Stimulated activated CD4-positive, alpha-beta T cell treated with anti-CD3 and anti-CD28 coated beads, Interleukin-12 subunit alpha, Interleukin-12 subunit beta, amount 100 ng/mL, for 48 hours (primary cell): ENCODE measurements at regions not wholly inside any gene's neighbourhood (a gene's known extent, or its start where the extent isn't known, plus 50 kb on each side); places are given as distances from the start of the nearest gene placed in this dataset.

Source experiments
- DNase-seq, 3 donors: peaks; one replicate each; pipeline ENCODE4 v3.0.0-alpha.2; 2020; ENCODE audit warnings: low read depth in 2 of 3, low spot score in 1 of 3

GRCh38 chr18:38330573-38330972 is 765.0 kb upstream of the CELF4 start:
- no peak for DNase-seq

DNA sequence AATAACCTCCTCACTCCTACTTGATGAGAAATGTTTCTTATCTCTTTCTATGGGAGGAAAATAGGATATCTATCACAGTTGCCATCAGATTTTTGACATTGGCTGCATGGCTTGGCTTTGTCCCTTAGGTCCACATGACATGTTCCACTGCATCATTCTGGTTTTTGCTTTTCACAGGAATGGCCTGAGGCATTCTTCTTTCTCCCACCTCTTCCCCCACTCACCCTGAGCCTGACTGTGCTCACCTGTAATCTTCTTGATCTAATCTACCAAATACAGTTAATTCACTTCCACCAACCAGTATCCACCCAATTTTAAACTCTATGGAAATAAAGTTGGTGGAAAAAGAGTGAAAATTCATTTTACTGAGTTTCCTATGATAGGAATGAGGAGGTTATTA is 763.5 kb upstream of the CELF4 start:
- no peak for DNase-seq

- DNase-seq, result no peak
These were observed 756.6 kb upstream of the CELF4 start for GRCh38 chr18:38322206-38322605.

- DNase-seq, result no peak
These were observed 755.7 kb upstream of the CELF4 start for GRCh38 chr18:38321262-38321661.

DNA sequence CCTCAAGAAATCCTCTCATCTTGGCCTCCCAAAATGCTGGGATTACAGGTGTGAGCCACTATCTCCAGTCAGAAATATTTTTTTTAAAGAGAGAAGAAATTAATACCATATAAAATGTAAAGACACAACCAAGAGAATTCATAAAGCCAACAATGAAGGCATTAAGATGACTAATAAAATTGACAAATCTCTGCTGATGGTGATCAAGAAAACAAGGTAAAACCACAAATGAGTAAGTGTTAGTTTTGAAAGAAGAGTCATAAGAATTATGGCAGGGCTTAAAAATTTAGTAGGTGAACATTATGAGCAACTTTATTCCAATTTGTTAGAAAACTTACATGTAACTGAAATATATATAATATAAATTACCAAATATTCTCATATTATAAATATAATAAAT is 752.8 kb upstream of the CELF4 start:
- no peak for DNase-seq

DNA sequence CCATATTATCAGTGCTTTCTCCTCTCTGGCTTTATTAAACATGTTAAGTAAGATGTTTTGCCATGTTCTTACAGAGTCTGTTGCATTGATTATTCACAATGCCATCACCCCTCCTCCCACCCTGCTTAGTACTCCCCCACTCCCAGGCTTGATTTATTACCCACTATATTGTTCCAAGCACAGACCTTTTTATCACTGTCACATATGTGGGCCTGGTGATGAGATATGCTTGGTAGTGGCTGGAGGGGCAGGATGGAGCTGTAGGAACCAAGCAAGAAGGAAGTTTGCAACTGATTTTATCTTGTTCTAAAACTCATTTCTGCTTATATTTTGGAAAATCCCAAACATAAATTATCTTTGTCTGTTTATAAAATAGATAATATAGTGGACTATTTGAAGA is 748.2 kb upstream of the CELF4 start:
- DNase-seq, result no peak

DNA sequence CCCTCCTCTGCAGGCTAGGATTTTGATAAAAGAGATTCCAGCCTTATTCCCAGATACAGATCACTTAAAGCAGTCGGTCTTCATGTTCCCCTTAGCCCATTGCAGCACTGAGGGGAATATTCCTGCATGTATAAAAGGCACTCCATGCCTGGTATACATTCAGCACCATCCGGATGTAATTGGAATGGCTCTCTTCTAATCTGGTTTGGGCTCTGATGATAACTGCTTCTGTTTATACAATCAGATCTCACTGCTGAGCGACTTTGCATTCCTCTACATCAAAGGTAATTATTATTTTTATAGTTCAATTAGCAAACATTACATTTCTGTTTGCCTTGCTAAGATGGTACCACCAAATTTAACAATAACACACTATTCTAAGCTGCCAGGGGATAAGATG is 746.9 kb upstream of the CELF4 start:
- DNase-seq, result no peak

DNA sequence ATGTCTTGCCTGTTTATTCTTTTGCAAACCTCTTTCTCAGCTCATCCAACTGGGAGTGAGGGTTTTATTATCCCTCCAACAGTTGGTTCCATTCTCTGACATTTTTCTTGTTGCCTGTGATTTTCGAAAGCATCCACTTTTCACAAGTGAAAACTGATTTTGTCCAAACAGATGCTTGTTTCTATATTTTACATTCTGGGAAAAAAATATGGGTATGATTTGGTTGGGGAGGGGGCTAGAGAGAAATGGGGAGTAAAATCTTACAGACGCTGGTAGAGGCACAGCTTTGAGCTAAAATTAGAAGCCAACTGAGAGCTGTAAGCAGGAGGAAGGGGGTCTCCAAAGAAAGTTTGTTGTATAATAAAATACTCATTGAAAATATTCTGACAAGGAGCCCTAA is 745.3 kb upstream of the CELF4 start:
- no peak for DNase-seq

- DNase-seq, result no peak
These were observed 742.3 kb upstream of the CELF4 start for GRCh38 chr18:38307914-38308313.

DNA sequence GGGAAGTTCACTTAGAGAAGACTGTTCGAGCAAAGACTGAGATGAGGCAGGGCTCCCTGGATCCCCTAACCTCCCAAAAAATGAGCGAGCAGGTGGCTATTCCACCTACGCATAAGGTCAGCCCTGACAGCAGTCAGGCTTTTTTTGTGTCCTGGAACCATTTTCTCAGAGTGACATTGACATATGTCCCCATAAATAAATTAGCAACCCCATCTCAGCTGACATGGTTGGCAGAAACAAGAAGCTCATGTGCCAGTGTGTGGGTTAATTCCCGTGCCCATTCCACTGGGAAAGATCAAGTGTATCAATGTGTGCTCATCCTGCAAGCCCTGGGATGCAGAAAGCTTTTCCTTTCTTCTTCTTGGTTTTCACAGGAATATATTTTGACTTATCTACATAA is 740.4 kb upstream of the CELF4 start:
- no peak for DNase-seq

GRCh38 chr18:38301621-38302020 is 736.0 kb upstream of the CELF4 start:
- no peak for DNase-seq

GRCh38 chr18:38297910-38298309 is 732.3 kb upstream of the CELF4 start:
- no peak for DNase-seq

- no peak for DNase-seq
These were observed 724.6 kb upstream of the CELF4 start for GRCh38 chr18:38290229-38290628.

DNA sequence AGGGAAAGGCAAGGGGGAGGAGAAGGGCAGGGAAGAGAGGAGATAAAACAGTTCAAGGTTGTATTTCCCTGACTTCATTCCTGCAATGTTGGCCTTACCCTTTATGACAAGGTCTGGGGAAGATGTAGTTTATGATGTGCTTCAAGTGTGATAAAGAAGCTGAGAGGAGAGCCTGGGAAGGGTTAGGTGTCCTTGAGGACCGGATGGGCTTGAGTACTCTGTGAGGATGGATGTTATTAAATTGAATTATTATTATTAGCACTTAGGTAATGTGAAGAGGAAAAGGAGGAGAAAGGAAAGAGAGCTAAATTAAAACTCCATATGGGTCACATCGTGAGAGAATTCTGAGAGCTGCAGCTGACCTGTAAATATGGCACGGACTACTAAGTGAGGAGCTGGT is 719.4 kb upstream of the CELF4 start:
- DNase-seq, result no peak

- DNase-seq, result no peak
These were observed 697.5 kb upstream of the CELF4 start for GRCh38 chr18:38263066-38263465.

- no peak for DNase-seq
These were observed 697.1 kb upstream of the CELF4 start for GRCh38 chr18:38262661-38263060.

DNA sequence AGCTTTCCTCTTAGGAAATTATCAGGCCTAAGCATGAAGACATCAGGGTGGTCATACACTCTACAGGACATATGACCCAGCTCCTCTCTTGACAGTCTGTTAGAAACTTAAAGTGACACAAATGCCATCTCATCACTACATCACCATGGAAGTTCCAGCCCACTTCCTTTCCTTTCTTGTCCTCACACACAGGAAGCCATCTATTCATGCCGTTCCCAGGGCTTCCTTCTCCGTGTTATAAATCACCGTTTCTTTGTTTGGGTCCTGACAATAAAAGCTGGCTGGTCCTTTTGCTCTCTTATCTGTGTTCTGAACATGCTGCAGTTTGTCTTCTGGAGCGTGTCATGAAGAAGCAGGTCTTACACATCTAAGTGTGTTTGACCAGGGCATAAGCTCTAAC is 692.1 kb upstream of the CELF4 start:
- DNase-seq, result no peak

DNA sequence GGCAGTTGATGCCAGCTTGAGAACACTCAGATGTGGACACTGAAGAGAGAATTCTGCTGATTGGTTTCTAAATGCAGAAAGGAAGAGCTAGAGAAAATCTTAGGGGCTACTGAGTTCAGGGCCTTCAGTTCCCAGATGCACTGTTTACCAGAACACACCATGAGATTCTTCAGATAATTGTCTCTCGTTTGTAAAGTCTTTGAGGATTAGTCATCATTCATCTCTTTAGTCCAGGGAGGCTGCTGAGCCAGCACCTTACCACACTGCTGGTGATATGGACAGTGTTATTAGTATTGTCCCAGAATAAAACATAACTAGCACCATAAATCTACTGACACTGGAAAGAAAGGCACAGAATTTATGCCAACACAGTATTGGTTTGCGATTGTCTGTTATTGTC is 690.8 kb upstream of the CELF4 start:
- no peak for DNase-seq

- no peak for DNase-seq
These were observed 685.4 kb upstream of the CELF4 start for GRCh38 chr18:38250971-38251370.

DNA sequence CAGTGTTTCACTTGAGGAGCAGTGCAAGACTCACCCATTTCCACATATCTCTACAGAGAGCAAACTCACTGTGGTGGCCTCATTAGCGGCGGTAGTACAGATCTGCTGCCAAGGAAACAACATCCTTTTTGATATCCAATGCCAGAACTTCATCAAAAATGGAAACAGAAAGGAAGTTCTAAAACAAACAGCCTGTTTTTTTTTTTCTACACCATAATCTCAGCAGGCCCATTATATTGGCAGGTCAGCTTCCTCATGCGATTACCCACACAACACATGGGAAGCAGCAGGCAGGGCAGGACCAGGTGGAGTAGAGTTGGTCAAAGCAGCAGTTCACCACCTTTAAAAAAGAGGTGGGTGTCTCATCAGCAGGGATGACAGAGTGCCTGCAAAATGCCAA is 678.9 kb upstream of the CELF4 start:
- DNase-seq, result no peak

GRCh38 chr18:38243291-38243690 is 677.7 kb upstream of the CELF4 start:
- no peak for DNase-seq

DNA sequence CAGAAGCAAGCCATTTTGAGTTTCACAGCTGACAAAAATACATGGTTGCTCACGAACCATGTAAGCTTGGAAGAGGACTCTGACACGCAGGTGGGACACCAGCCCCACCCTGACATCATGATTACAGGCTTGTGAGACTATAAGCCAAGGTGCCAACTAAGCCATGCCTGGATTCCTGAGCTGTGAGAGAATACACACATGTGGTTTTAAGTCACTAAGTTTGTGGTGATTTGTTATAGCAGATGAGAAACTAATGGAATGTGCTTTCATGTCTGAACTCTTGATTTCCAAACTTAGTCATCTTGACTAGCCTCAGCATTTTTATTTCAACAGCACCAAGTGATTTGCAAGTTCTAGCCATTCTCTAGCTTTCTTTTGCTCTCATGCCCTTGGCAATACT is 676.1 kb upstream of the CELF4 start:
- no peak for DNase-seq

DNA sequence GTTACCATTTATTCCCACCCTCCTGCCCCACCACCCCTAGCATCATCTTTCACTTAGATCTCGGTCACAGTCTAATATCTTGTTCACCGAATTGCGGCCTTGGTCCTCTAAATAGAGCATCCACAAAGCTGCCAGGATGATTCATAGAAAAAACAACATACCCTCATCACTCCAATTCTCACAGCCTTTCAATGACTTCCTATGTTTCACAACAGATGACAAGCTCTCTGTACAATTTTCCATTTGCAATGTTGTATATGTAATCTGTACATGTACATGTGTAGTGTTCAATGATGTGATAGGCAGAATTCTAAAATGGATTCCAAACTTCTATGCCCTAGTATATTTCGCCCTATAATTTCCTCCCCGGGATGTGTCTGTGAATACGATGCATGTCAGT is 675.6 kb upstream of the CELF4 start:
- no peak for DNase-seq

GRCh38 chr18:38239606-38240005 is 674.0 kb upstream of the CELF4 start:
- no peak for DNase-seq
